Large intestine (tissue), 3 donors: ENCODE measurements at regions not wholly inside any gene's neighbourhood (a gene's known extent, or its start where the extent isn't known, plus 50 kb on each side); places are given as distances from the start of the nearest gene placed in this dataset.

Experiments used
- DNase-seq, 2 donors: peaks; one replicate each; pipeline versions ENCODE4 v3.0.0 to v3.0.0-alpha.2; 2013
- H3K27ac ChIP-seq: one replicate; pipeline ENCODE4 v1.5.1; 2013; ENCODE audit warnings: low read length
- H3K27me3 ChIP-seq: 2 replicates; pipeline ENCODE4 v1.6.1; 2013; ENCODE audit warnings: low read length; ENCODE audit not compliant: control insufficient read depth, insufficient read depth
- H3K36me3 ChIP-seq: 2 replicates; pipeline ENCODE4 v1.6.1; 2013; ENCODE audit warnings: low read length; ENCODE audit not compliant: control insufficient read depth, insufficient read depth
- H3K4me1 ChIP-seq: one replicate; pipeline ENCODE4 v1.6.1; 2013; ENCODE audit warnings: low read length; ENCODE audit not compliant: control insufficient read depth, insufficient read depth
- H3K4me3 ChIP-seq: one replicate; pipeline ENCODE4 v1.5.1; 2013; ENCODE audit warnings: low read length
- H3K9me3 ChIP-seq: one replicate; pipeline ENCODE4 v1.6.1; 2013; ENCODE audit warnings: mild to moderate bottlenecking, low read depth, low read length, moderate library complexity; ENCODE audit not compliant: control insufficient read depth
- WGBS: methylation state at CpG from one replicate; pipeline ENCODE4 v1.1.5; 2013; ENCODE audit warnings: low lambda C conversion rate; ENCODE audit not compliant: insufficient coverage; 5-methylcytosine and 5-hydroxymethylcytosine counted together

- no CpG with 5 or more reads among the region's 3 CpGs for WGBS
- DNase-seq, result no peak
- no peak overlapping the region for H3K27ac ChIP-seq
- H3K27me3 ChIP-seq, result no peaks in the 10 kb centered on the region
- no peaks in the 10 kb centered on the region for H3K9me3 ChIP-seq
- no peaks in the 10 kb centered on the region for H3K36me3 ChIP-seq
- H3K4me3 ChIP-seq, result no peak overlapping the region
- no peaks in the 10 kb centered on the region for H3K4me1 ChIP-seq
Measured at GRCh38 chrX:146449243-146449642, 360.3 kb upstream of the CXorf51B start.

DNA sequence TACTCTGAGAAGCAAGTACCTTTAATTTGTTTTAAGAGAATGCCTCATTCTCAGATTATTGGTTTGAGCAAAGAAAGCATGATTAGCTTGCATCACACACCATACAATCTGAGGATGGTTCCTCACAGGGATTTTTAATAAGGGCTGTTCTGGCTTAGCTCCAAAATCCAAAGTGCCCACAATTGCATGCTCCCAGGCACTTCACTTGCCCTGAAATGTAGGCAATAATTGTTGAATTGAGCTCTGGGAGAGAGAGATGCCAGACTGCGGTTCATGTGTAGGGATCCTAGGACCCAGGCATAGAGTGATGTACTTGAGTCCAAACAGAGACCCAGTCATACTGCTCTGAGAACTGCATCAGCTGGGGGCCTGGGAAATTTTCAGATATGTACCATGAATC lies 358.4 kb upstream of the CXorf51B start:
- Histone ChIP-seq H3K4me1 (no peaks in the 10 kb centered on the region), H3K27ac (no peak overlapping the region), H3K36me3 (no peaks in the 10 kb centered on the region), H3K27me3 (no peaks in the 10 kb centered on the region), H3K4me3 (no peak overlapping the region), H3K9me3 (no peaks in the 10 kb centered on the region)
- no CpG with 5 or more reads among the region's 1 CpG for WGBS
- DNase-seq, result no peak

- no peaks in the 10 kb centered on the region for H3K4me1 ChIP-seq
- no peaks in the 10 kb centered on the region for H3K27me3 ChIP-seq
- H3K36me3 ChIP-seq, result no peaks in the 10 kb centered on the region
- no peaks in the 10 kb centered on the region for H3K9me3 ChIP-seq
- no peak for DNase-seq
- no peak overlapping the region for H3K4me3 ChIP-seq
- no peak overlapping the region for H3K27ac ChIP-seq
Measured at GRCh38 chrX:146454363-146454762, 355.2 kb upstream of the CXorf51B start.

- Histone ChIP-seq H3K4me3 (no peak overlapping the region), H3K9me3 (no peaks in the 10 kb centered on the region), H3K27ac (no peak overlapping the region), H3K36me3 (no peaks in the 10 kb centered on the region), H3K4me1 (no peaks in the 10 kb centered on the region), H3K27me3 (no peaks in the 10 kb centered on the region)
- no peak for DNase-seq
- WGBS, result no CpG with 5 or more reads among the region's 2 CpGs
Measured at GRCh38 chrX:146456058-146456457, 353.5 kb upstream of the CXorf51B start.

GRCh38 chrX:146477341-146477740 lies 332.2 kb upstream of the CXorf51B start:
- no peaks in the 10 kb centered on the region for H3K27me3 ChIP-seq
- no peak overlapping the region for H3K4me3 ChIP-seq
- H3K4me1 ChIP-seq, result no peaks in the 10 kb centered on the region
- no peaks in the 10 kb centered on the region for H3K36me3 ChIP-seq
- WGBS, result no CpG with 5 or more reads among the region's 10 CpGs
- H3K27ac ChIP-seq, result no peak overlapping the region
- no peaks in the 10 kb centered on the region for H3K9me3 ChIP-seq
- no peak for DNase-seq

DNA sequence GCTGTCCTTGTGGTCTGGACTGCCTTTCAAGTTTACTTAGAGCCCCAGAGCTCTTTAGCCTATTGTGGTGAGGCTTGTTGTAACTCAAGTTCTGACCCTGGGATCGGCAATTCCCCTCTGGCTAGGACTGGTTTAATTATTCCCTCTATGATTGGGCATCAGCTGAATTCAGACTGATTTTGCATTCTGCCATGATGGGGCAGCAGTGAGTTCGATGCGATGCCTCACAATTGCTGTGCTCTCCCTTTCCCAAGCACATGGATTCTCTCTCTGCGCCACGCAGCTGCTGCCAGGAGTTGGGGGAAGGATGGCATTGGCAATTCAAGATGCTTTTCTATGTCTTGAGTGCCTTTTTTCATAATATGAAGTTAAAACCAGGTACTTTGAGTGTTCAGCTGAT lies 327.8 kb upstream of the CXorf51B start:
- Histone ChIP-seq H3K4me3 (no peak overlapping the region), H3K27me3 (no peaks in the 10 kb centered on the region), H3K4me1 (no peaks in the 10 kb centered on the region), H3K9me3 (no peaks in the 10 kb centered on the region), H3K27ac (no peak overlapping the region), H3K36me3 (no peaks in the 10 kb centered on the region)
- no peak for DNase-seq
- no CpG with 5 or more reads among the region's 5 CpGs for WGBS
